Right lobe of liver (tissue), 4 donors: ENCODE measurements at regions not wholly inside any gene's neighbourhood (a gene's known extent, or its start where the extent isn't known, plus 50 kb on each side); places are given as distances from the start of the nearest gene placed in this dataset.

Experiments
- POLR2A ChIP-seq: fragments of 450-650 bp; IDR thresholded peaks from one replicate; pipeline ENCODE4 v1.6.1; 2017; ENCODE audit warnings: antibody characterized with exemption, mild to moderate bottlenecking
- TF ChIP-seq, protein P1 (sequence below), 4 donors: fragments of 200-600 bp in 3 of 4; fragments of 450-650 bp in 1 of 4; IDR thresholded peaks; one replicate each; pipeline versions ENCODE4 v1.5.1 to v1.8.0; 2016 to 2022; ENCODE audit warnings: antibody characterized with exemption in 4 of 4, mild to moderate bottlenecking in 2 of 4
- donor health status: DM: no; HTN: no; CAD: no.
- donor health status: DM: no; HTN: no; CAD: no.
- donor health status: DM: no; HTN: yes; CAD: no.

GRCh38 chr11:80993536-80993935 lies 1552.7 kb upstream of the TENM4 start:
- TF ChIP-seq, protein P1, sequence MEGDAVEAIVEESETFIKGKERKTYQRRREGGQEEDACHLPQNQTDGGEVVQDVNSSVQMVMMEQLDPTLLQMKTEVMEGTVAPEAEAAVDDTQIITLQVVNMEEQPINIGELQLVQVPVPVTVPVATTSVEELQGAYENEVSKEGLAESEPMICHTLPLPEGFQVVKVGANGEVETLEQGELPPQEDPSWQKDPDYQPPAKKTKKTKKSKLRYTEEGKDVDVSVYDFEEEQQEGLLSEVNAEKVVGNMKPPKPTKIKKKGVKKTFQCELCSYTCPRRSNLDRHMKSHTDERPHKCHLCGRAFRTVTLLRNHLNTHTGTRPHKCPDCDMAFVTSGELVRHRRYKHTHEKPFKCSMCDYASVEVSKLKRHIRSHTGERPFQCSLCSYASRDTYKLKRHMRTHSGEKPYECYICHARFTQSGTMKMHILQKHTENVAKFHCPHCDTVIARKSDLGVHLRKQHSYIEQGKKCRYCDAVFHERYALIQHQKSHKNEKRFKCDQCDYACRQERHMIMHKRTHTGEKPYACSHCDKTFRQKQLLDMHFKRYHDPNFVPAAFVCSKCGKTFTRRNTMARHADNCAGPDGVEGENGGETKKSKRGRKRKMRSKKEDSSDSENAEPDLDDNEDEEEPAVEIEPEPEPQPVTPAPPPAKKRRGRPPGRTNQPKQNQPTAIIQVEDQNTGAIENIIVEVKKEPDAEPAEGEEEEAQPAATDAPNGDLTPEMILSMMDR (IDR thresholded peaks at IDR 0.05) = no peak
- no peak for TF ChIP-seq POLR2A
